Cardiac septum (tissue), 1 donor: ENCODE measurements at regions not wholly inside any gene's neighbourhood (a gene's known extent, or its start where the extent isn't known, plus 50 kb on each side); places are given as distances from the start of the nearest gene placed in this dataset.
"Not testable (repeated sequence)": the region's sequence is repeated elsewhere in the genome, so short reads cannot be mapped to it uniquely, and the experiment has no call there.

Experiments used
- DNase-seq: peaks from one replicate; pipeline ENCODE4 v3.0.0-alpha.2; 2020; ENCODE audit warnings: low spot score
- intact Hi-C: fragments of 100-400 bp; cut with DNase I; formaldehyde crosslinking; loops from one replicate; pipeline ENCODE4 v1.14.0; 2022
- donor health status: DM: no; HTN: no; CAD: no.

GRCh38 chr9:10806868-10807267 lies 194.1 kb upstream of the PTPRD start:
- intact Hi-C loops = no loop called here
- DNase-seq = no peak

- intact Hi-C loops = no loop called here
- DNase-seq = no peak
Observed at GRCh38 chr9:10818206-10818605, 205.4 kb upstream of the PTPRD start.

GRCh38 chr9:10835791-10836463 lies 223.1 kb upstream of the PTPRD start:
- DNase-seq = no peak
- intact Hi-C loops = no loop called here

DNA sequence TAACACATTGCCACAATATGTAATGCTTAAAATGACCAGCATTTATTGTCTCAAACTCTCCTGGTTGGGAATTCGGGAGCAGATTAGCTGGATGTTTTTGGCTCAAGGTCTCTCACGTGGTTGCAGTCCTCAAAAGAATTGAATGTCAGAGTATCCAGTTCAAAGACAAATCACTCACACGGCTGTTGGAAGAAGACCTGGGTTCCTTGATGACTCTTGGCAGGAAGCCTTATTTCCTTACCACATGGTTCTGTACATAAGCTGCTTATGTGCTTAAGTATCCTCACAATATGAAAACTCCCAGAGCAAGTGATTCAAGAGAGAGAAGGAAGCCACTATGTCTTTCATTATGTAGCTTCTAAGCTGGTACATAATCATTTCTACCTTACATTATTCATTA lies 230.3 kb upstream of the PTPRD start:
- DNase-seq = no peak
- intact Hi-C loops = no loop called here

GRCh38 chr9:10855847-10856246 lies 243.0 kb upstream of the PTPRD start:
- DNase-seq = no peak
- intact Hi-C loops = no loop called here

DNA sequence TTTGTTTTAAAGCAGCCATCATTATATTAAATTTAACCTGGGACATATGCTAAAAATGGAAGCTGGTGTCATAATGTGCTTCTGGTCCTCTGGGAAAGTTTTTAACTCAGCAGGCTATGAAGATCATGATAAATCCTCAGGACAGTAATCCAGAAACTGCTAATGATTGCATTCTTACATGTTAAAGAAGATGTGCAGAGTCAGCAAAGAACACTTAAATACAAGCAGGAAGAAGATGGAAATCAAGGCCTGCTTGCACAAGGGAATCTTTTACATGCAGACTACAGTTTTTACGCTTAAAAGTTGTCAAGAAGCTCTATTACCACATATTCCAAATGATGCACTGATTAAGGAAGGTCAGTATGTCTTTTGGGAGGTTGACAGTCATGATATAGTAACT lies 246.0 kb upstream of the PTPRD start:
- no peak for DNase-seq
- intact Hi-C loops = no loop called here

- intact Hi-C loops = no loop called here
- DNase-seq = no peak
Observed at GRCh38 chr9:10863476-10863875, 250.7 kb upstream of the PTPRD start.

GRCh38 chr9:10867194-10867593 lies 254.4 kb upstream of the PTPRD start:
- no peak for DNase-seq
- intact Hi-C loops = no loop called here

- no peak for DNase-seq
- intact Hi-C loops = no loop called here
Observed at GRCh38 chr9:10869687-10870086, 256.9 kb upstream of the PTPRD start.

DNA sequence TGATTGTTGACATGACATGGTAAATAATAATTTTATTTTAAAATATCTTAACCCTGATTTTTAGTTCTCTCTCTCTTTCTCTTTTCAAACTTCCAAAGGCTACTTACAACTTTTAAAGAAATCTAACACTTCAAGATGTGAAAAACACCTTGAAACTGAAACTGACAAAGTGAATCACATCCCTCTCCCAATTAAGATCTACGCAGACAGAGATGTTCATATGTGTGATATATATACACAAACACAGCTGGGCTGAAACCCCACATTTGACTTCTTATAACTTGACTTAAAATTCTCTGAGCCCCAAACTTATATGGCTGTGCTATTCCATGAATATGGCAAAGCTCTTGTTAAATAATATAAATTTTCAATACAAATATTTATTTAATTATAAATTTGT lies 261.2 kb upstream of the PTPRD start:
- DNase-seq = no peak
- intact Hi-C loops = no loop called here

DNA sequence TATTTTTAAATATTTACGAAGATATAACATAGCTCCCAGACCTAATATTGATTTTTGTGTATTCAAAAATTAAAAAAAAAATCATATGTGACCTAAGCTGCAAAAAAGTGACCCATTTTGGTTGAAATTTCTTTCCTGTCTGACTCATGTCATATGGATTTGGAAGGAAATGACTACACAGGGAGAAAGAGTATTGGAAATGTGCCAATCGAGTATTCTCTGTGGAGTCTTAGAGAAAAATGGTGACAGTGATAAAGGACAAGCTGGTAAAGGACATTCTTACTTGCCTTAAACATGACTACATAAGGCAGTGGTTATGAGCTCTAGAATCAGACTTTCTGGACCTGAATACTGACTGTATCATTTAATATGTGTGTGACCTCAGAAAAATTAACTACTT lies 262.9 kb upstream of the PTPRD start:
- no peak for DNase-seq
- intact Hi-C loops = no loop called here

GRCh38 chr9:10876333-10876732 lies 263.5 kb upstream of the PTPRD start:
- DNase-seq = no peak
- intact Hi-C loops = no loop called here

DNA sequence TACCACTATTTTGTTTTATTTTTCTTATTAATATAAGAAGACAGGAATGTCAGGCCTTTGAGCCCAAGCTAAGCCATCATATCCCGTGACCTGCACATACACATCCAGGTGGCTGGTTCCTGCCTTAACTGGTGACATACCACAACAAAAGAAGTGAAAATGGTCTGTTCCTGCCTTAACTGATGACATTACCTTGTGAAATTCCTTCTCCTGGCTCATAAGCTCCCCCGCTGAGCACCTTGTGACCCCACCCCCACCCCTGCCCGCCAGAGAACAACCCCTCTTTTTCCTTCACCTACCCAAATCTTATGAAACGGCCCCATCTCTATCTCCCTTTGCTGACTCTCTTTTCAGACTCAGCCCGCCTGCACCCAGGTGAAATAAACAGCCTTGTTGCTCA lies 277.5 kb upstream of the PTPRD start:
- intact Hi-C loops, DNase-seq: not testable (repeated sequence)

- intact Hi-C loops = no loop called here
- DNase-seq = no peak
Observed at GRCh38 chr9:10899509-10899908, 286.7 kb upstream of the PTPRD start.

GRCh38 chr9:10903969-10904368 lies 291.2 kb upstream of the PTPRD start:
- no peak for DNase-seq
- intact Hi-C loops = no loop called here

GRCh38 chr9:10910779-10911178 lies 298.0 kb upstream of the PTPRD start:
- intact Hi-C loops = no loop called here
- peak; percentile 72 for DNase-seq

- intact Hi-C loops = no loop called here
- DNase-seq = no peak
Observed at GRCh38 chr9:10911373-10911772, 298.6 kb upstream of the PTPRD start.

DNA sequence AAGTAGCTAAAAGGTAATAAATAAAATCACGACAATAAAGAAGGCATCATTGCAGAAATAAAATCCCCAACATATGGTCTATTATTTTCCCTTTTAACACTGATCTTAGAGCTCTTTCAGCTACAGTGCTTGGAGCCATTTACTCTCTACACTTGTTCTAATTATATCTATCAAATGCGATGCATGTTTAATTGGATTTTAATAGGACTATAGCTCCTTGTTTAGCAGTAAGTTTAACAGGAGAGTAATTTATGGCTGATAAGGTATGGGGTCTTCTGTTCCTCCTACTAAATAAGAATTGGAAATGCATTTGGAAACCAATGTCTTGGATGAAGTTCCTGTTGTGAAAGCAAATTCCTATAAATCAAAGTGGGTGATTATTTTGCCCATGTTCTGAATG lies 304.2 kb upstream of the PTPRD start:
- intact Hi-C loops = no loop called here
- DNase-seq = no peak

DNA sequence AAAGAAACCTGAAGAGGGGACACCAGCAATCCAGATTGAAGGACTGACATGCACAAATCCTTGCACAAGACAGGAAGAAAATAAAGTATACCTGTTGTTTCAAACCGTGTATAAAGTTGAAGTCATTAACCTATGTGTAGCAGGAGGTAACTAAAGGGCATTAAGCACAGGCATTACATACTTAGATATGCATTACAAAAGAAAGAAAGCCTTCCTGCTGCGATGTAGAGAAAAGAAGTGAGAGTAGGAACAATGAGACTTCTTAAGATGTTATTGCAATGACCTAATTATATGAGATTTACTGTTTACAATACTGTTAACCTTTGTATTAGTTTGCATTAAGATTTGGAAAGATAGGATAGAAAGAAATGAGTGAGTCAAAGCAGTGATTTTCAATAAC lies 308.9 kb upstream of the PTPRD start:
- intact Hi-C loops = no loop called here
- no peak for DNase-seq

- intact Hi-C loops = no loop called here
Observed at GRCh38 chr9:10925896-10926295, 313.1 kb upstream of the PTPRD start.

GRCh38 chr9:10928372-10928771 lies 315.6 kb upstream of the PTPRD start:
- intact Hi-C loops = no loop called here
- no peak for DNase-seq

More at GRCh38 chr9:10925896-10926295, 313.1 kb upstream of the PTPRD start:
- no peak for DNase-seq

DNA sequence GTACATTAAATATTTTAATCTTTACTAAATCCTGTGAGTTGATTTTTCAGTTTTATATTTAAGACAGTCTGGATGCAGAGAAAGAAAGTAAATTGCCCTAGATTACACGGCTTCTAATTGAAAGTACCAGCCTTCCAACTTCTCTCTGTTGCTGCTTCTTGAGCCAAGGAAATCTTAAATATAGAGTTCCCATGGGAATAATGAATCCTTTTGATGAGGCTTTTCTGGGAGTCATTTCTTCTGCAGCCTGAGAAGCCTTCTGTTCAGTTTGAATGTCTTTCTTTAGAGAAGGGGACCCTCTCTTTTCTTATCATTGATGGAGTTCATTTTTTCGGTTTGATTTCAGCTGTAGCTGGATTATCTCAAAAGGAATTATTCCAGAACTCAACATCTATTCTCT lies 317.3 kb upstream of the PTPRD start:
- intact Hi-C loops = no loop called here
- DNase-seq = no peak
